H9 (cell line): ENCODE measurements at regions not wholly inside any gene's neighbourhood (a gene's known extent, or its start where the extent isn't known, plus 50 kb on each side); places are given as distances from the start of the nearest gene placed in this dataset.

Experiments
- DNase-seq: peaks from one replicate; pipeline ENCODE4 v3.0.0-alpha.2; 2017
- H2AFZ ChIP-seq: one replicate; pipeline ENCODE4 v1.6.1; 2013; ENCODE audit warnings: mild to moderate bottlenecking, low read length, control low read depth, moderate library complexity
- H2AK5ac ChIP-seq: 2 replicates; pipeline ENCODE4 v1.6.1; 2013; ENCODE audit warnings: low read length, control low read depth, mixed read lengths; ENCODE audit not compliant: insufficient read length
- H2BK120ac ChIP-seq: one replicate; pipeline ENCODE4 v1.6.1; 2013; ENCODE audit warnings: low read depth, mild to moderate bottlenecking, low read length, control low read depth, inconsistent platforms; ENCODE audit not compliant: poor library complexity, severe bottlenecking
- H2BK12ac ChIP-seq: 2 replicates; pipeline ENCODE4 v1.6.1; 2013; ENCODE audit warnings: low read length, control low read depth, mixed read lengths, low read depth; ENCODE audit not compliant: insufficient read length
- H2BK15ac ChIP-seq: 2 replicates; pipeline ENCODE4 v1.6.1; 2013; ENCODE audit warnings: low read depth, low read length, control low read depth
- H2BK20ac ChIP-seq: one replicate; pipeline ENCODE4 v1.6.1; 2013; ENCODE audit warnings: low read depth, mild to moderate bottlenecking, low read length, control low read depth, inconsistent platforms; ENCODE audit not compliant: poor library complexity, severe bottlenecking
- H2BK5ac ChIP-seq: 2 replicates; pipeline ENCODE4 v1.6.1; 2013; ENCODE audit warnings: low read length, control low read depth, mixed read lengths; ENCODE audit not compliant: insufficient read length
- H3K14ac ChIP-seq: 2 replicates; pipeline ENCODE4 v1.6.1; 2013; ENCODE audit warnings: low read length, control low read depth; ENCODE audit not compliant: insufficient read depth
- H3K18ac ChIP-seq: 2 replicates; pipeline ENCODE4 v1.6.1; 2013; ENCODE audit warnings: low read depth, mild to moderate bottlenecking, mixed read lengths, low read length, control low read depth; ENCODE audit not compliant: insufficient read length
- H3K23ac ChIP-seq: 2 replicates; pipeline ENCODE4 v1.6.1; 2013; ENCODE audit warnings: low read length, control low read depth, mixed read lengths, low read depth; ENCODE audit not compliant: insufficient read length
- H3K23me2 ChIP-seq: 2 replicates; pipeline ENCODE4 v1.6.1; 2013; ENCODE audit warnings: low read depth, mild to moderate bottlenecking, mixed read lengths, low read length, control low read depth; ENCODE audit not compliant: insufficient read length, poor library complexity, severe bottlenecking
- H3K27ac ChIP-seq: 2 replicates; pipeline ENCODE4 v1.5.1; 2013; ENCODE audit warnings: low read length, control low read depth, mixed read lengths, low read depth; ENCODE audit not compliant: insufficient read length
- H3K27me3 ChIP-seq: 2 replicates; pipeline ENCODE4 v1.6.1; 2013; ENCODE audit warnings: low read length, control low read depth, inconsistent platforms; ENCODE audit not compliant: insufficient read depth
- H3K4ac ChIP-seq: 2 replicates; pipeline ENCODE4 v1.6.1; 2013; ENCODE audit warnings: low read depth, mild to moderate bottlenecking, control low read depth, inconsistent platforms, low read length, moderate library complexity
- H3K4me1 ChIP-seq: 2 replicates; pipeline ENCODE4 v1.6.1; 2013; ENCODE audit warnings: low read length, control low read depth, inconsistent platforms; ENCODE audit not compliant: insufficient read depth
- H3K4me2 ChIP-seq: 2 replicates; pipeline ENCODE4 v1.6.1; 2013; ENCODE audit warnings: low read length, control low read depth, mixed read lengths; ENCODE audit not compliant: insufficient read length, insufficient read depth
- H3K56ac ChIP-seq: 2 replicates; pipeline ENCODE4 v1.6.1; 2013; ENCODE audit warnings: low read depth, mild to moderate bottlenecking, mixed read lengths, low read length, control low read depth; ENCODE audit not compliant: insufficient read length
- H3K79me1 ChIP-seq: 2 replicates; pipeline ENCODE4 v1.6.1; 2013; ENCODE audit warnings: low read depth, mild to moderate bottlenecking, moderate library complexity, low read length, control low read depth, inconsistent platforms; ENCODE audit not compliant: insufficient read depth, poor library complexity, severe bottlenecking
- H3K79me2 ChIP-seq: 2 replicates; pipeline ENCODE4 v1.6.1; 2013; ENCODE audit warnings: low read length, control low read depth, inconsistent platforms; ENCODE audit not compliant: insufficient read depth
- H3K9ac ChIP-seq: 2 replicates; pipeline ENCODE4 v1.6.1; 2013; ENCODE audit warnings: low read length, control low read depth, mixed read lengths; ENCODE audit not compliant: insufficient read length; ENCODE audit errors: extremely low read depth
- H3K9me3 ChIP-seq: one replicate; pipeline ENCODE4 v1.6.1; 2013; ENCODE audit warnings: low read depth, low read length, inconsistent platforms; ENCODE audit not compliant: control insufficient read depth
- H3T11ph ChIP-seq: one replicate; pipeline ENCODE4 v1.6.1; 2013; ENCODE audit warnings: mild to moderate bottlenecking, low read length, control low read depth, inconsistent platforms
- H4K20me1 ChIP-seq: one replicate; pipeline ENCODE4 v1.6.1; 2013; ENCODE audit not compliant: control insufficient read depth, insufficient read length, insufficient read depth
- H4K5ac ChIP-seq: 2 replicates; pipeline ENCODE4 v1.6.1; 2013; ENCODE audit warnings: low read depth, mild to moderate bottlenecking, mixed read lengths, low read length, control low read depth; ENCODE audit not compliant: insufficient read length
- H4K8ac ChIP-seq: replicated peaks from 2 replicates; pipeline ENCODE4 v1.6.1; 2013; ENCODE audit warnings: low read length, control low read depth, mixed read lengths, low read depth; ENCODE audit not compliant: insufficient read length
- H4K91ac ChIP-seq: 2 replicates; pipeline ENCODE4 v1.6.1; 2013; ENCODE audit warnings: low read depth, mild to moderate bottlenecking, moderate library complexity, mixed read lengths, low read length, control low read depth; ENCODE audit not compliant: insufficient read length
- H3K27ac Mint-ChIP-seq, 3 experiments: 2 replicates in 2 of 3; 3 replicates in 1 of 3; pipeline ENCODE4 v1.8.0; 2020 to 2021; ENCODE audit warnings: mixed read lengths in 3 of 3, mild to moderate bottlenecking in 1 of 3, moderate library complexity in 1 of 3
- H3K27me3 Mint-ChIP-seq: 2 replicates; pipeline ENCODE4 v1.8.0; 2021; ENCODE audit warnings: low read depth, mild to moderate bottlenecking, moderate library complexity, mixed read lengths
- H3K36me3 Mint-ChIP-seq, 3 experiments: 2 replicates in 2 of 3; 3 replicates in 1 of 3; pipeline ENCODE4 v1.8.0; 2020 to 2021; ENCODE audit warnings: low read depth in 3 of 3, mixed read lengths in 3 of 3; ENCODE audit not compliant: insufficient read depth in 1 of 3
- H3K4me1 Mint-ChIP-seq, 2 experiments: 2 replicates each; pipeline ENCODE4 v1.8.0; 2020; ENCODE audit warnings: mixed read lengths in 2 of 2
- H3K4me3 Mint-ChIP-seq, 2 experiments: 2 replicates in 1 of 2; 3 replicates in 1 of 2; pipeline ENCODE4 v1.8.0; 2020 to 2021; ENCODE audit warnings: mild to moderate bottlenecking in 2 of 2, mixed read lengths in 2 of 2, moderate library complexity in 1 of 2
- H3K9me3 Mint-ChIP-seq, 2 experiments: 2 replicates in 1 of 2; 3 replicates in 1 of 2; pipeline ENCODE4 v1.8.0; 2020; ENCODE audit warnings: mild to moderate bottlenecking in 2 of 2, mixed read lengths in 2 of 2, moderate library complexity in 1 of 2
- CTCF ChIP-seq: fragments of 200-600 bp; sonication (generic); conservative IDR thresholded peaks from 3 replicates; pipeline ENCODE4 v1.8.0; 2021; ENCODE audit warnings: antibody characterized with exemption, mild to moderate bottlenecking
- WGBS: extraction: QIAGEN DNeasy Blood & Tissue Kit; methylation state at CpG from one replicate; pipeline ENCODE4 v1.1.7; 2013; ENCODE audit warnings: missing lambda C conversion rate, low lambda C conversion rate, mixed read lengths; ENCODE audit not compliant: insufficient read length; ENCODE audit errors: extremely low coverage; 5-methylcytosine and 5-hydroxymethylcytosine counted together

- TF ChIP-seq CTCF = no peak
- Histone ChIP-seq H2AFZ (no peak overlapping the region), H2AK5ac (no peak overlapping the region), H4K5ac (no peak overlapping the region), H2BK12ac (no peak overlapping the region), H2BK5ac (no peak overlapping the region), H3K4me2 (no peak overlapping the region), H3K9me3 (no peaks in the 10 kb centered on the region), H3K23me2 (no peaks in the 10 kb centered on the region), H2BK15ac (no peak overlapping the region), H3K27ac (no peak overlapping the region), H3K79me2 (no peaks in the 10 kb centered on the region), H3K4me1 (peaks cover 3% of the 10 kb centered on the region; the same call in 1 of the 2 replicates), H3K27me3 (no peaks in the 10 kb centered on the region), H3K23ac (no peak overlapping the region), H4K8ac (no peak overlapping the region), H4K91ac (no peak overlapping the region), H3T11ph (no peak overlapping the region), H3K9ac (no peak overlapping the region), H4K20me1 (no peaks in the 10 kb centered on the region), H3K18ac (no peak overlapping the region), H3K4ac (no peak overlapping the region), H3K79me1 (no peaks in the 10 kb centered on the region), H3K56ac (no peak overlapping the region), H2BK120ac (no peak overlapping the region), H3K14ac (no peak overlapping the region), H2BK20ac (no peak overlapping the region)
- H3K4me1 Mint-ChIP-seq = peaks cover 39 to 41% of the 10 kb centered on the region in 2 experiments
- peak; percentile 68 for DNase-seq
- peaks cover 1% of the 10 kb centered on the region for H3K27me3 Mint-ChIP-seq
- H3K4me3 Mint-ChIP-seq = no peak overlapping the region
- H3K9me3 Mint-ChIP-seq = no peaks in the 10 kb centered on the region
- H3K36me3 Mint-ChIP-seq = no peaks in the 10 kb centered on the region
- H3K27ac Mint-ChIP-seq = no peak overlapping the region
- no CpG with 5 or more reads among the region's 6 CpGs for WGBS
These were observed 186.9 kb upstream of the UBL3 start for GRCh38 chr13:30037306-30037705.
